Hepatocyte (in vitro differentiated cells): ENCODE measurements at regions not wholly inside any gene's neighbourhood (a gene's known extent, or its start where the extent isn't known, plus 50 kb on each side); places are given as distances from the start of the nearest gene placed in this dataset.

Experiments used
- EZH2 ChIP-seq: fragments of 200-600 bp; sonication (generic); IDR thresholded peaks from 2 replicates; pipeline ENCODE4 v1.6.1; 2016; ENCODE audit warnings: antibody characterized with exemption, mild to moderate bottlenecking, borderline replicate concordance
- EZH2phosphoT487 ChIP-seq: fragments of 200-600 bp; sonication (generic); IDR thresholded peaks from one replicate; pipeline ENCODE4 v1.6.1; 2018; ENCODE audit warnings: antibody characterized with exemption, mild to moderate bottlenecking, low read depth, moderate library complexity; ENCODE audit not compliant: unreplicated experiment, severe bottlenecking
- TF ChIP-seq, protein P1 (sequence below): fragments of 200-600 bp; sonication (generic); IDR thresholded peaks from 2 replicates; pipeline ENCODE4 v1.5.1; 2016; ENCODE audit warnings: antibody characterized with exemption, mild to moderate bottlenecking; ENCODE audit not compliant: poor library complexity

DNA sequence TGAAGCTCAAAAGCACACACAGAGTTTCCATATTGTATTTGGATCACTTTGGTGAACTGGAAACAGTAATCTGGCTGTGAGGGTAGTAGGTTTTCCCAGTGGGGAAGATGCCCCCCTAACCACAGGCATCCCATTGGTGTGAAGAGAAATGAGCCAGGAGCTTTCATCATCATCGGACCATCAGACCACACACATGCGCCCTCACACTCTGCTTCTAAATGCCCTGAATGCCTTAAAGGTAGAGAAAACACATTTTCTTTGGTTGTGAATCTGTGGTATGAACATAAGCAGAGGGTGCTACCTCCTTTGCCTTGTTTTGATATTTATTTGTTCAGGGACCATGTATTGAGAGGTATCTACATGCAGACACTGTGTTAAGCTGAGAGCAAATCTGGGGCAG lies 79.0 kb upstream of the DNAH14 start:
- TF ChIP-seq, protein P1, sequence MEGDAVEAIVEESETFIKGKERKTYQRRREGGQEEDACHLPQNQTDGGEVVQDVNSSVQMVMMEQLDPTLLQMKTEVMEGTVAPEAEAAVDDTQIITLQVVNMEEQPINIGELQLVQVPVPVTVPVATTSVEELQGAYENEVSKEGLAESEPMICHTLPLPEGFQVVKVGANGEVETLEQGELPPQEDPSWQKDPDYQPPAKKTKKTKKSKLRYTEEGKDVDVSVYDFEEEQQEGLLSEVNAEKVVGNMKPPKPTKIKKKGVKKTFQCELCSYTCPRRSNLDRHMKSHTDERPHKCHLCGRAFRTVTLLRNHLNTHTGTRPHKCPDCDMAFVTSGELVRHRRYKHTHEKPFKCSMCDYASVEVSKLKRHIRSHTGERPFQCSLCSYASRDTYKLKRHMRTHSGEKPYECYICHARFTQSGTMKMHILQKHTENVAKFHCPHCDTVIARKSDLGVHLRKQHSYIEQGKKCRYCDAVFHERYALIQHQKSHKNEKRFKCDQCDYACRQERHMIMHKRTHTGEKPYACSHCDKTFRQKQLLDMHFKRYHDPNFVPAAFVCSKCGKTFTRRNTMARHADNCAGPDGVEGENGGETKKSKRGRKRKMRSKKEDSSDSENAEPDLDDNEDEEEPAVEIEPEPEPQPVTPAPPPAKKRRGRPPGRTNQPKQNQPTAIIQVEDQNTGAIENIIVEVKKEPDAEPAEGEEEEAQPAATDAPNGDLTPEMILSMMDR, result no peak
- no peak for TF ChIP-seq EZH2
- no peak for TF ChIP-seq EZH2phosphoT487
